ENCODE measurements at regions not wholly inside any gene's neighbourhood (a gene's known extent, or its start where the extent isn't known, plus 50 kb on each side); places are given as distances from the start of the nearest gene placed in this dataset.

DNA sequence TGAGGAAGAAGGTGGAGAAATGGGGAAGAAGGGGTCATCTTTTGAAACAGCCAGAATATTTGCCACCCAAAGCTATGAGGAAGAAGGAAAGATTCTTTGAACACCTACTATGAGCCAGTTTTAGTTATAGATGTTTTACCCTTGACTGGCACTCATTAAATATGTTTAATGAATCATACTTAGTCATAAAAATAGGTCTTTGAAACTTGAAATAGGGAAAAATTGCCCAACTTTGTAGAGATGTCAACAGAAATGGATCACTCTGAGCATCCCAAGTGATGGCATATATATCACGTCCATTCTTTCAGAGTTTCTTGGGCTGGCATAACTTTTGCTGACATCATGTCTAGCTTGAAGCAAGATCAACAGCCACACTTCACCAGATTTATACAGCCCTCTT lies 263.5 kb downstream of the RPAP3 start (continued):
- TF ChIP-seq, protein P1, sequence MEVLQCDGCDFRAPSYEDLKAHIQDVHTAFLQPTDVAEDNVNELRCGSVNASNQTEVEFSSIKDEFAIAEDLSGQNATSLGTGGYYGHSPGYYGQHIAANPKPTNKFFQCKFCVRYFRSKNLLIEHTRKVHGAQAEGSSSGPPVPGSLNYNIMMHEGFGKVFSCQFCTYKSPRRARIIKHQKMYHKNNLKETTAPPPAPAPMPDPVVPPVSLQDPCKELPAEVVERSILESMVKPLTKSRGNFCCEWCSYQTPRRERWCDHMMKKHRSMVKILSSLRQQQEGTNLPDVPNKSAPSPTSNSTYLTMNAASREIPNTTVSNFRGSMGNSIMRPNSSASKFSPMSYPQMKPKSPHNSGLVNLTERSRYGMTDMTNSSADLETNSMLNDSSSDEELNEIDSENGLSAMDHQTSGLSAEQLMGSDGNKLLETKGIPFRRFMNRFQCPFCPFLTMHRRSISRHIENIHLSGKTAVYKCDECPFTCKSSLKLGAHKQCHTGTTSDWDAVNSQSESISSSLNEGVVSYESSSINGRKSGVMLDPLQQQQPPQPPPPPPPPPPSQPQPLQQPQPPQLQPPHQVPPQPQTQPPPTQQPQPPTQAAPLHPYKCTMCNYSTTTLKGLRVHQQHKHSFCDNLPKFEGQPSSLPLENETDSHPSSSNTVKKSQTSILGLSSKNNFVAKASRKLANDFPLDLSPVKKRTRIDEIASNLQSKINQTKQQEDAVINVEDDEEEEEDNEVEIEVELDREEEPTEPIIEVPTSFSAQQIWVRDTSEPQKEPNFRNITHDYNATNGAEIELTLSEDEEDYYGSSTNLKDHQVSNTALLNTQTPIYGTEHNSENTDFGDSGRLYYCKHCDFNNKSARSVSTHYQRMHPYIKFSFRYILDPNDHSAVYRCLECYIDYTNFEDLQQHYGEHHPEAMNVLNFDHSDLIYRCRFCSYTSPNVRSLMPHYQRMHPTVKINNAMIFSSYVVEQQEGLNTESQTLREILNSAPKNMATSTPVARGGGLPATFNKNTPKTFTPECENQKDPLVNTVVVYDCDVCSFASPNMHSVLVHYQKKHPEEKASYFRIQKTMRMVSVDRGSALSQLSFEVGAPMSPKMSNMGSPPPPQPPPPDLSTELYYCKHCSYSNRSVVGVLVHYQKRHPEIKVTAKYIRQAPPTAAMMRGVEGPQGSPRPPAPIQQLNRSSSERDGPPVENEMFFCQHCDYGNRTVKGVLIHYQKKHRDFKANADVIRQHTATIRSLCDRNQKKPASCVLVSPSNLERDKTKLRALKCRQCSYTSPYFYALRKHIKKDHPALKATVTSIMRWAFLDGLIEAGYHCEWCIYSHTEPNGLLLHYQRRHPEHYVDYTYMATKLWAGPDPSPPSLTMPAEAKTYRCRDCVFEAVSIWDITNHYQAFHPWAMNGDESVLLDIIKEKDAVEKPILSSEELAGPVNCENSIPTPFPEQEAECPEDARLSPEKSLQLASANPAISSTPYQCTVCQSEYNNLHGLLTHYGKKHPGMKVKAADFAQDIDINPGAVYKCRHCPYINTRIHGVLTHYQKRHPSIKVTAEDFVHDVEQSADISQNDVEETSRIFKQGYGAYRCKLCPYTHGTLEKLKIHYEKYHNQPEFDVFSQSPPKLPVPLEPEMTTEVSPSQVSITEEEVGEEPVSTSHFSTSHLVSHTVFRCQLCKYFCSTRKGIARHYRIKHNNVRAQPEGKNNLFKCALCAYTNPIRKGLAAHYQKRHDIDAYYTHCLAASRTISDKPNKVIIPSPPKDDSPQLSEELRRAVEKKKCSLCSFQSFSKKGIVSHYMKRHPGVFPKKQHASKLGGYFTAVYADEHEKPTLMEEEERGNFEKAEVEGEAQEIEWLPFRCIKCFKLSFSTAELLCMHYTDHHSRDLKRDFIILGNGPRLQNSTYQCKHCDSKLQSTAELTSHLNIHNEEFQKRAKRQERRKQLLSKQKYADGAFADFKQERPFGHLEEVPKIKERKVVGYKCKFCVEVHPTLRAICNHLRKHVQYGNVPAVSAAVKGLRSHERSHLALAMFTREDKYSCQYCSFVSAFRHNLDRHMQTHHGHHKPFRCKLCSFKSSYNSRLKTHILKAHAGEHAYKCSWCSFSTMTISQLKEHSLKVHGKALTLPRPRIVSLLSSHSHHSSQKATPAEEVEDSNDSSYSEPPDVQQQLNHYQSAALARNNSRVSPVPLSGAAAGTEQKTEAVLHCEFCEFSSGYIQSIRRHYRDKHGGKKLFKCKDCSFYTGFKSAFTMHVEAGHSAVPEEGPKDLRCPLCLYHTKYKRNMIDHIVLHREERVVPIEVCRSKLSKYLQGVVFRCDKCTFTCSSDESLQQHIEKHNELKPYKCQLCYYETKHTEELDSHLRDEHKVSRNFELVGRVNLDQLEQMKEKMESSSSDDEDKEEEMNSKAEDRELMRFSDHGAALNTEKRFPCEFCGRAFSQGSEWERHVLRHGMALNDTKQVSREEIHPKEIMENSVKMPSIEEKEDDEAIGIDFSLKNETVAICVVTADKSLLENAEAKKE (CRISPR knock-in tag; IDR thresholded peaks at IDR 0.05) = no peak
- TF ChIP-seq NANOG (IDR thresholded peaks at IDR 0.05; ENCODE audit: borderline replicate concordance) = no peak
- TF ChIP-seq, protein P2, sequence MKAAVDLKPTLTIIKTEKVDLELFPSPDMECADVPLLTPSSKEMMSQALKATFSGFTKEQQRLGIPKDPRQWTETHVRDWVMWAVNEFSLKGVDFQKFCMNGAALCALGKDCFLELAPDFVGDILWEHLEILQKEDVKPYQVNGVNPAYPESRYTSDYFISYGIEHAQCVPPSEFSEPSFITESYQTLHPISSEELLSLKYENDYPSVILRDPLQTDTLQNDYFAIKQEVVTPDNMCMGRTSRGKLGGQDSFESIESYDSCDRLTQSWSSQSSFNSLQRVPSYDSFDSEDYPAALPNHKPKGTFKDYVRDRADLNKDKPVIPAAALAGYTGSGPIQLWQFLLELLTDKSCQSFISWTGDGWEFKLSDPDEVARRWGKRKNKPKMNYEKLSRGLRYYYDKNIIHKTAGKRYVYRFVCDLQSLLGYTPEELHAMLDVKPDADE (IDR thresholded peaks at IDR 0.05) = no peak

DNA sequence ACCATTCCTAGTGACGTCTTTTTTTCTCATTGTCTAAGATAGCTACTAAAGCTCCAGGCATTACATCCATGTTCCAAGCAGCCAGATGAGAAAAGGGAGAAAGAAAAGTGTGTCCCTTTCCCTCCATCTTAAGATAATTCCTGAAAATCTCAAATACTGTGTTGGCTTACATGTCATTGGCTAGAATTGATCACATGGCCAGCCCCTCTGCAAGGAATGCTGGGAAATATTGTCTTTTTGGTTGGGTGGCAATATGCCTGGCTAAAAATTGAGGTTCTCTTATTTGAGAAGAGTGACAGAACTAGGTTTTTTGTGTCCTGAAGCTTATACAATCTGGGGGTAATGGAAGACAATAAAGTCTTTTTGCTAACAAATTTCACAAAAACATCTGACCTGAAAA lies 264.3 kb downstream of the RPAP3 start:
- H3K79me2 ChIP-seq (replicated peaks; ENCODE audit: insufficient read depth) = no peaks in the 10 kb centered on the region
- no peak for ATAC-seq
- TF ChIP-seq POLR2AphosphoS5 (IDR thresholded peaks at IDR 0.05; ENCODE audit: low read depth) (no peak), CREB1 (CRISPR knock-in tag; IDR thresholded peaks at IDR 0.05; ENCODE audit: low read depth) (no peak), ZNF114 (CRISPR knock-in tag; IDR thresholded peaks at IDR 0.05) (no peak), EZH2phosphoT487 (IDR thresholded peaks at IDR 0.05; ENCODE audit: unreplicated experiment) (no peak)
- TF ChIP-seq, protein P3, sequence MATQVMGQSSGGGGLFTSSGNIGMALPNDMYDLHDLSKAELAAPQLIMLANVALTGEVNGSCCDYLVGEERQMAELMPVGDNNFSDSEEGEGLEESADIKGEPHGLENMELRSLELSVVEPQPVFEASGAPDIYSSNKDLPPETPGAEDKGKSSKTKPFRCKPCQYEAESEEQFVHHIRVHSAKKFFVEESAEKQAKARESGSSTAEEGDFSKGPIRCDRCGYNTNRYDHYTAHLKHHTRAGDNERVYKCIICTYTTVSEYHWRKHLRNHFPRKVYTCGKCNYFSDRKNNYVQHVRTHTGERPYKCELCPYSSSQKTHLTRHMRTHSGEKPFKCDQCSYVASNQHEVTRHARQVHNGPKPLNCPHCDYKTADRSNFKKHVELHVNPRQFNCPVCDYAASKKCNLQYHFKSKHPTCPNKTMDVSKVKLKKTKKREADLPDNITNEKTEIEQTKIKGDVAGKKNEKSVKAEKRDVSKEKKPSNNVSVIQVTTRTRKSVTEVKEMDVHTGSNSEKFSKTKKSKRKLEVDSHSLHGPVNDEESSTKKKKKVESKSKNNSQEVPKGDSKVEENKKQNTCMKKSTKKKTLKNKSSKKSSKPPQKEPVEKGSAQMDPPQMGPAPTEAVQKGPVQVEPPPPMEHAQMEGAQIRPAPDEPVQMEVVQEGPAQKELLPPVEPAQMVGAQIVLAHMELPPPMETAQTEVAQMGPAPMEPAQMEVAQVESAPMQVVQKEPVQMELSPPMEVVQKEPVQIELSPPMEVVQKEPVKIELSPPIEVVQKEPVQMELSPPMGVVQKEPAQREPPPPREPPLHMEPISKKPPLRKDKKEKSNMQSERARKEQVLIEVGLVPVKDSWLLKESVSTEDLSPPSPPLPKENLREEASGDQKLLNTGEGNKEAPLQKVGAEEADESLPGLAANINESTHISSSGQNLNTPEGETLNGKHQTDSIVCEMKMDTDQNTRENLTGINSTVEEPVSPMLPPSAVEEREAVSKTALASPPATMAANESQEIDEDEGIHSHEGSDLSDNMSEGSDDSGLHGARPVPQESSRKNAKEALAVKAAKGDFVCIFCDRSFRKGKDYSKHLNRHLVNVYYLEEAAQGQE (IDR thresholded peaks at IDR 0.05; ENCODE audit: unreplicated experiment) = no peak
- TF ChIP-seq, protein P4, sequence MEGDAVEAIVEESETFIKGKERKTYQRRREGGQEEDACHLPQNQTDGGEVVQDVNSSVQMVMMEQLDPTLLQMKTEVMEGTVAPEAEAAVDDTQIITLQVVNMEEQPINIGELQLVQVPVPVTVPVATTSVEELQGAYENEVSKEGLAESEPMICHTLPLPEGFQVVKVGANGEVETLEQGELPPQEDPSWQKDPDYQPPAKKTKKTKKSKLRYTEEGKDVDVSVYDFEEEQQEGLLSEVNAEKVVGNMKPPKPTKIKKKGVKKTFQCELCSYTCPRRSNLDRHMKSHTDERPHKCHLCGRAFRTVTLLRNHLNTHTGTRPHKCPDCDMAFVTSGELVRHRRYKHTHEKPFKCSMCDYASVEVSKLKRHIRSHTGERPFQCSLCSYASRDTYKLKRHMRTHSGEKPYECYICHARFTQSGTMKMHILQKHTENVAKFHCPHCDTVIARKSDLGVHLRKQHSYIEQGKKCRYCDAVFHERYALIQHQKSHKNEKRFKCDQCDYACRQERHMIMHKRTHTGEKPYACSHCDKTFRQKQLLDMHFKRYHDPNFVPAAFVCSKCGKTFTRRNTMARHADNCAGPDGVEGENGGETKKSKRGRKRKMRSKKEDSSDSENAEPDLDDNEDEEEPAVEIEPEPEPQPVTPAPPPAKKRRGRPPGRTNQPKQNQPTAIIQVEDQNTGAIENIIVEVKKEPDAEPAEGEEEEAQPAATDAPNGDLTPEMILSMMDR (conservative IDR thresholded peaks at IDR 0.05; ENCODE audit: low read depth in 2 of 2) = no peak

More for the DNA sequence above, 264.3 kb downstream of the RPAP3 start:
- H3K4me1 Mint-ChIP-seq = no peaks in the 10 kb centered on the region
- H3K9me3 Mint-ChIP-seq = peaks cover 61% of the 10 kb centered on the region
- no peak for DNase-seq (ENCODE audit: low spot score)
- no peaks in the 10 kb centered on the region; the same call in 1 of the 2 replicates for H3K36me3 ChIP-seq (ENCODE audit: insufficient read depth)
- no peaks in the 10 kb centered on the region for H3K9me2 ChIP-seq (ENCODE audit: insufficient read depth)
- H4K20me1 ChIP-seq (replicated peaks; ENCODE audit: insufficient read depth) = no peaks in the 10 kb centered on the region
- H3K4me3 ChIP-seq = no peak overlapping the region
- no peak overlapping the region for H3K4me2 ChIP-seq
- no peaks in the 10 kb centered on the region for H3K27me3 ChIP-seq (ENCODE audit: insufficient read depth)
- no peaks in the 10 kb centered on the region for H3F3A ChIP-seq (replicated peaks; ENCODE audit: low read depth)
- H3K27ac ChIP-seq (ENCODE audit: low read depth) = no peak overlapping the region
- no peak overlapping the region for H2AFZ ChIP-seq
- no peak overlapping the region for H3K4me3 Mint-ChIP-seq
- H3K27ac Mint-ChIP-seq = no peak overlapping the region
- H3K36me3 Mint-ChIP-seq (ENCODE audit: low read depth) = peaks cover 19% of the 10 kb centered on the region; the same call in 2 of the 3 replicates
- H3K4me1 ChIP-seq (ENCODE audit: insufficient read depth) = no peaks in the 10 kb centered on the region
- H3K27me3 Mint-ChIP-seq (ENCODE audit: insufficient read depth, low read depth, poor library complexity) = peaks cover 4% of the 10 kb centered on the region

All from GM23338 (cell line).